ENCODE measurements at regions not wholly inside any gene's neighbourhood (a gene's known extent, or its start where the extent isn't known, plus 50 kb on each side); places are given as distances from the start of the nearest gene placed in this dataset.

GRCh38 chr6:169079650-169080049 lies 174.0 kb downstream of the THBS2 start:
- TF ChIP-seq CTCF (conservative IDR thresholded peaks at IDR 0.05), result no peak
- no peak for TF ChIP-seq EZH2 (IDR thresholded peaks at IDR 0.05; ENCODE audit: low read depth)
